MM.1S (cell line): ENCODE measurements at regions not wholly inside any gene's neighbourhood (a gene's known extent, or its start where the extent isn't known, plus 50 kb on each side); places are given as distances from the start of the nearest gene placed in this dataset.

Experiments used
- DNase-seq: peaks from one replicate; pipeline ENCODE4 v3.0.0-alpha.2; 2015
- H2AFZ ChIP-seq: fragments of 300-600 bp; sonication (generic); 2 replicates; pipeline ENCODE4 v1.6.0; 2016; ENCODE audit warnings: antibody characterized with exemption, low read length
- H3F3A ChIP-seq: fragments of 300-600 bp; sonication (generic); 2 replicates; pipeline ENCODE4 v1.6.1; 2016; ENCODE audit warnings: mild to moderate bottlenecking, antibody characterized with exemption, low read length, moderate library complexity, mixed read lengths; ENCODE audit not compliant: insufficient read depth
- H3K27ac ChIP-seq: fragments of 300-600 bp; sonication (generic); 2 replicates; pipeline ENCODE4 v1.5.1; 2016; ENCODE audit warnings: mild to moderate bottlenecking, low read length
- H3K27me3 ChIP-seq: fragments of 300-600 bp; sonication (generic); replicated peaks from 2 replicates; pipeline ENCODE4 v1.6.0; 2016; ENCODE audit warnings: low read length; ENCODE audit not compliant: insufficient read depth
- H3K36me3 ChIP-seq: fragments of 300-600 bp; sonication (generic); replicated peaks from 2 replicates; pipeline ENCODE4 v1.6.1; 2016; ENCODE audit warnings: mild to moderate bottlenecking, low read length, mixed read lengths; ENCODE audit not compliant: insufficient read depth
- H3K4me1 ChIP-seq: fragments of 300-600 bp; sonication (generic); 2 replicates; pipeline ENCODE4 v1.6.1; 2016; ENCODE audit warnings: low read length, mixed read lengths
- H3K4me2 ChIP-seq: fragments of 300-600 bp; sonication (generic); 2 replicates; pipeline ENCODE4 v1.6.0; 2016; ENCODE audit warnings: low read depth, low read length
- H3K4me3 ChIP-seq: fragments of 300-600 bp; sonication (generic); 2 replicates; pipeline ENCODE4 v1.5.1; 2016; ENCODE audit warnings: low read length, mixed read lengths
- H3K79me2 ChIP-seq: fragments of 300-600 bp; sonication (generic); 2 replicates; pipeline ENCODE4 v1.6.1; 2016; ENCODE audit warnings: mixed run types, low read length, mixed read lengths
- H3K9ac ChIP-seq: fragments of 300-600 bp; sonication (generic); 2 replicates; pipeline ENCODE4 v1.6.1; 2016; ENCODE audit warnings: low read length, mixed read lengths
- H3K9me2 ChIP-seq: fragments of 300-600 bp; sonication (generic); replicated peaks from 2 replicates; pipeline ENCODE4 v1.6.1; 2016; ENCODE audit warnings: mild to moderate bottlenecking, low read length, mixed read lengths; ENCODE audit not compliant: insufficient read depth
- H3K9me3 ChIP-seq: fragments of 300-600 bp; sonication (generic); replicated peaks from 2 replicates; pipeline ENCODE4 v1.6.1; 2016; ENCODE audit warnings: mild to moderate bottlenecking, low read length, mixed read lengths; ENCODE audit not compliant: insufficient read depth
- H4K20me1 ChIP-seq: fragments of 300-600 bp; sonication (generic); 2 replicates; pipeline ENCODE4 v1.6.1; 2016; ENCODE audit warnings: mild to moderate bottlenecking, low read length, moderate library complexity, mixed read lengths; ENCODE audit not compliant: insufficient read depth
- CTCF ChIP-seq: fragments of 300-600 bp; sonication (generic); IDR thresholded peaks from 2 replicates; pipeline ENCODE4 v1.5.1; 2016; ENCODE audit warnings: antibody characterized with exemption, low read length, mixed read lengths
- EZH2 ChIP-seq: fragments of 300-600 bp; sonication (generic); optimal IDR thresholded peaks from 2 replicates; pipeline ENCODE3; 2017; ENCODE audit warnings: low read depth, mild to moderate bottlenecking, antibody characterized with exemption, low read length, mixed read lengths
- EZH2phosphoT487 ChIP-seq: fragments of 300-600 bp; sonication (generic); IDR thresholded peaks from 2 replicates; pipeline ENCODE4 v1.6.1; 2018; ENCODE audit warnings: antibody characterized with exemption, low read length

GRCh38 chr16:51419768-51420167 is 268.7 kb upstream of the SALL1 start:
- no peak overlapping the region for H2AFZ ChIP-seq
- H3K4me2 ChIP-seq, result no peak overlapping the region
- no peaks in the 10 kb centered on the region for H3K36me3 ChIP-seq
- H3K79me2 ChIP-seq, result no peaks in the 10 kb centered on the region
- no peaks in the 10 kb centered on the region for H4K20me1 ChIP-seq
- no peaks in the 10 kb centered on the region for H3K4me1 ChIP-seq
- no peak overlapping the region for H3K4me3 ChIP-seq
- H3K9me2 ChIP-seq, result no peaks in the 10 kb centered on the region
- TF ChIP-seq EZH2 (no peak), EZH2phosphoT487 (no peak), CTCF (no peak)
- H3K9me3 ChIP-seq, result no peaks in the 10 kb centered on the region
- no peaks in the 10 kb centered on the region for H3F3A ChIP-seq
- H3K27ac ChIP-seq, result no peak overlapping the region
- DNase-seq, result peak; percentile 57
- no peaks in the 10 kb centered on the region for H3K27me3 ChIP-seq
- no peak overlapping the region for H3K9ac ChIP-seq

GRCh38 chr16:51418258-51418657 is 267.2 kb upstream of the SALL1 start:
- no peaks in the 10 kb centered on the region for H3K9me3 ChIP-seq
- no peaks in the 10 kb centered on the region for H3K9me2 ChIP-seq
- H3K36me3 ChIP-seq, result no peaks in the 10 kb centered on the region

DNA sequence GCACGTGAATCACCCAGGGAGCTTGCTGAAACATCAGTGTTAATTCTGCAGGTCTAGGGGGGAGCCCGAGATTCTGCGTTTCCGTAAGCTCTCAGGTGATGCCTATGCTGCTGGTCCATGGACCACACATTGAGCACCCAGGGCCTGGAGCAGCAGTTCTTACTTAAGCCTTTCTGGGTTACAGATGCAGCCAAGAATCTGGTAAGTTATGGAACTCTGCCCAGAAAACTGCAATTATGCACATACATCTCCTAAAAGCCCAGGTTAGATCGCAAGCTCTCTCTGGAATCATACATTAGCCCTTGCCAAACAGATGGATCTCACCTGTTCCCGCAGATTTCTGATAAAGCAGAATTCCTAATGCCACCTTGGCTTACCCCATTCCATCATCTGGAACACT is 265.9 kb upstream of the SALL1 start:
- Histone ChIP-seq H3K9me2 (no peaks in the 10 kb centered on the region), H4K20me1 (no peaks in the 10 kb centered on the region), H3K79me2 (no peaks in the 10 kb centered on the region), H3K27me3 (no peaks in the 10 kb centered on the region), H3K4me1 (no peaks in the 10 kb centered on the region), H3K9me3 (no peaks in the 10 kb centered on the region), H3K36me3 (no peaks in the 10 kb centered on the region), H3F3A (no peaks in the 10 kb centered on the region), H3K4me3 (no peak overlapping the region), H3K9ac (no peak overlapping the region), H3K4me2 (no peak overlapping the region), H2AFZ (no peak overlapping the region), H3K27ac (no peak overlapping the region)
- DNase-seq, result no peak
- TF ChIP-seq EZH2, result no peak
- no peak for TF ChIP-seq CTCF

More at GRCh38 chr16:51418258-51418657, 267.2 kb upstream of the SALL1 start:
- H3K4me2 ChIP-seq, result no peak overlapping the region
- no peaks in the 10 kb centered on the region for H3K4me1 ChIP-seq
- no peaks in the 10 kb centered on the region for H3F3A ChIP-seq
- no peak overlapping the region for H2AFZ ChIP-seq
- no peaks in the 10 kb centered on the region for H3K27me3 ChIP-seq
- no peak for DNase-seq
- no peak overlapping the region for H3K27ac ChIP-seq
- TF ChIP-seq CTCF (no peak), EZH2 (no peak), EZH2phosphoT487 (no peak)
- no peak overlapping the region for H3K9ac ChIP-seq
- H3K79me2 ChIP-seq, result no peaks in the 10 kb centered on the region
- H3K4me3 ChIP-seq, result no peak overlapping the region
- no peaks in the 10 kb centered on the region for H4K20me1 ChIP-seq
